ENCODE measurements at regions not wholly inside any gene's neighbourhood (a gene's known extent, or its start where the extent isn't known, plus 50 kb on each side); places are given as distances from the start of the nearest gene placed in this dataset.

GRCh38 chr13:95381212-95381527 lies 79.9 kb upstream of the ABCC4 start:
- Mint-ChIP-seq H3K27me3 (ENCODE audit: insufficient read depth) (peaks cover 9% of the 10 kb centered on the region), H3K36me3 (ENCODE audit: low read depth) (no peaks in the 10 kb centered on the region), H3K4me3 (no peak overlapping the region), H3K27ac (peak overlapping the region; percentile 65), H3K9me3 (peaks cover 14% of the 10 kb centered on the region), H3K4me1 (peaks cover 9% of the 10 kb centered on the region)
- no peak overlapping the region for H3K4me3 ChIP-seq (ENCODE audit: low read length)
- H3K27me3 ChIP-seq (ENCODE audit: control insufficient read depth, insufficient read depth, low read length, poor library complexity, severe bottlenecking), result no peaks in the 10 kb centered on the region
- no peak overlapping the region for H3K27ac ChIP-seq (ENCODE audit: low read depth, low read length)
- TF ChIP-seq, protein P1, sequence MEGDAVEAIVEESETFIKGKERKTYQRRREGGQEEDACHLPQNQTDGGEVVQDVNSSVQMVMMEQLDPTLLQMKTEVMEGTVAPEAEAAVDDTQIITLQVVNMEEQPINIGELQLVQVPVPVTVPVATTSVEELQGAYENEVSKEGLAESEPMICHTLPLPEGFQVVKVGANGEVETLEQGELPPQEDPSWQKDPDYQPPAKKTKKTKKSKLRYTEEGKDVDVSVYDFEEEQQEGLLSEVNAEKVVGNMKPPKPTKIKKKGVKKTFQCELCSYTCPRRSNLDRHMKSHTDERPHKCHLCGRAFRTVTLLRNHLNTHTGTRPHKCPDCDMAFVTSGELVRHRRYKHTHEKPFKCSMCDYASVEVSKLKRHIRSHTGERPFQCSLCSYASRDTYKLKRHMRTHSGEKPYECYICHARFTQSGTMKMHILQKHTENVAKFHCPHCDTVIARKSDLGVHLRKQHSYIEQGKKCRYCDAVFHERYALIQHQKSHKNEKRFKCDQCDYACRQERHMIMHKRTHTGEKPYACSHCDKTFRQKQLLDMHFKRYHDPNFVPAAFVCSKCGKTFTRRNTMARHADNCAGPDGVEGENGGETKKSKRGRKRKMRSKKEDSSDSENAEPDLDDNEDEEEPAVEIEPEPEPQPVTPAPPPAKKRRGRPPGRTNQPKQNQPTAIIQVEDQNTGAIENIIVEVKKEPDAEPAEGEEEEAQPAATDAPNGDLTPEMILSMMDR (conservative IDR thresholded peaks at IDR 0.05), result no peak
- peak; percentile 53 for DNase-seq
- H3K4me1 ChIP-seq (ENCODE audit: control insufficient read depth, insufficient read depth, low read length), result peaks cover 2% of the 10 kb centered on the region
- H3K36me3 ChIP-seq (ENCODE audit: control insufficient read depth, insufficient read depth, low read length), result no peaks in the 10 kb centered on the region
- no peak overlapping the region for H3K9ac ChIP-seq (ENCODE audit: extremely low read depth, low read length, poor library complexity, severe bottlenecking)
- WGBS, 2 experiments (ENCODE audit: insufficient coverage in 1 of 2, insufficient read length in 1 of 2), result 72 to 100% methylated on average over 2 to 5 of the region's 5 CpGs
- peaks cover 6% of the 10 kb centered on the region for H3K9me3 ChIP-seq (ENCODE audit: control insufficient read depth, low read length)

GRCh38 chr13:95382411-95382810 lies 81.2 kb upstream of the ABCC4 start:
- peaks cover 9% of the 10 kb centered on the region for H3K4me1 Mint-ChIP-seq
- no peak overlapping the region for H3K4me3 ChIP-seq (ENCODE audit: low read length)
- no peak overlapping the region for H3K27ac Mint-ChIP-seq
- 94 to 100% methylated on average over 1 to 2 of the region's 2 CpGs for WGBS, 2 experiments (ENCODE audit: insufficient coverage in 1 of 2, insufficient read length in 1 of 2)
- TF ChIP-seq, protein P1 (conservative IDR thresholded peaks at IDR 0.05), result no peak
- no peaks in the 10 kb centered on the region for H3K36me3 Mint-ChIP-seq (ENCODE audit: low read depth)
- H3K27ac ChIP-seq (ENCODE audit: low read depth, low read length), result no peak overlapping the region
- DNase-seq, result no peak
- no peaks in the 10 kb centered on the region for H3K36me3 ChIP-seq (ENCODE audit: control insufficient read depth, insufficient read depth, low read length)
- peaks cover 6% of the 10 kb centered on the region for H3K9me3 ChIP-seq (ENCODE audit: control insufficient read depth, low read length)
- H3K4me3 Mint-ChIP-seq, result no peak overlapping the region
- no peak overlapping the region for H3K9ac ChIP-seq (ENCODE audit: extremely low read depth, low read length, poor library complexity, severe bottlenecking)
- H3K9me3 Mint-ChIP-seq, result peaks cover 17% of the 10 kb centered on the region
- H3K27me3 Mint-ChIP-seq (ENCODE audit: insufficient read depth), result peaks cover 11% of the 10 kb centered on the region
- H3K27me3 ChIP-seq (ENCODE audit: control insufficient read depth, insufficient read depth, low read length, poor library complexity, severe bottlenecking), result no peaks in the 10 kb centered on the region
- H3K4me1 ChIP-seq (ENCODE audit: control insufficient read depth, insufficient read depth, low read length), result peaks cover 2% of the 10 kb centered on the region

DNA sequence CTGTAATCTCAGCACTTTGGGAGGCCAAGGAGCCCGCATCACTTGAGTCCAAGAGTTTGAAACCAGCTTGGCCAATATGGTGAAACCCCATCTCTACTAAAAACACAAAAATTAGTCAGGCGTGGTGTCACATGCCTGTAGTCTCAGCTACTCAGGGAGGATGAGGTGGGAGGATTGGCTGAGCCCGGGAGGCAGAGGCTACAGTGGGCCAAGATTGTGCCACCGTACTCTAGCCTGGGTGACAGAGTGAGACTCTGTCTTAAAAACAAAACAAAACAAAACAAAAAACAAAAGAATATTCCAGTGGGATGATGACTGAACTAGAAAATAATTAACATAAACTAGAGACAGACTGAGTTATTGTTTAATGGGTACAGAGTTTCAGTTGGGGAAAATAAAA lies 81.7 kb upstream of the ABCC4 start:
- 80 to 97% methylated on average over 2 to 4 of the region's 4 CpGs for WGBS, 2 experiments (ENCODE audit: insufficient coverage in 1 of 2, insufficient read length in 1 of 2)
- H3K9me3 Mint-ChIP-seq, result peaks cover 17% of the 10 kb centered on the region
- H3K27me3 Mint-ChIP-seq (ENCODE audit: insufficient read depth), result peaks cover 13% of the 10 kb centered on the region
- Histone ChIP-seq H3K36me3 (ENCODE audit: control insufficient read depth, insufficient read depth, low read length) (no peaks in the 10 kb centered on the region), H3K27me3 (ENCODE audit: control insufficient read depth, insufficient read depth, low read length, poor library complexity, severe bottlenecking) (no peaks in the 10 kb centered on the region), H3K4me3 (ENCODE audit: low read length) (no peak overlapping the region), H3K4me1 (ENCODE audit: control insufficient read depth, insufficient read depth, low read length) (peaks cover 2% of the 10 kb centered on the region), H3K9ac (ENCODE audit: extremely low read depth, low read length, poor library complexity, severe bottlenecking) (no peak overlapping the region), H3K27ac (ENCODE audit: low read depth, low read length) (no peak overlapping the region), H3K9me3 (ENCODE audit: control insufficient read depth, low read length) (peaks cover 6% of the 10 kb centered on the region)
- TF ChIP-seq, protein P1 (conservative IDR thresholded peaks at IDR 0.05), result no peak
- no peak overlapping the region for H3K4me3 Mint-ChIP-seq
- no peaks in the 10 kb centered on the region for H3K36me3 Mint-ChIP-seq (ENCODE audit: low read depth)
- H3K4me1 Mint-ChIP-seq, result peaks cover 9% of the 10 kb centered on the region
- DNase-seq, result no peak
- no peak overlapping the region for H3K27ac Mint-ChIP-seq
